GM18499 (cell line): ENCODE measurements at regions not wholly inside any gene's neighbourhood (a gene's known extent, or its start where the extent isn't known, plus 50 kb on each side); places are given as distances from the start of the nearest gene placed in this dataset.

Experiments
- ATAC-seq: cut with Tn5 transposase; IDR thresholded peaks from one replicate; pipeline ENCODE4 v1.9.1; 2021; ENCODE audit warnings: moderate number of reproducible peaks; ENCODE audit not compliant: insufficient read depth, unreplicated experiment

DNA sequence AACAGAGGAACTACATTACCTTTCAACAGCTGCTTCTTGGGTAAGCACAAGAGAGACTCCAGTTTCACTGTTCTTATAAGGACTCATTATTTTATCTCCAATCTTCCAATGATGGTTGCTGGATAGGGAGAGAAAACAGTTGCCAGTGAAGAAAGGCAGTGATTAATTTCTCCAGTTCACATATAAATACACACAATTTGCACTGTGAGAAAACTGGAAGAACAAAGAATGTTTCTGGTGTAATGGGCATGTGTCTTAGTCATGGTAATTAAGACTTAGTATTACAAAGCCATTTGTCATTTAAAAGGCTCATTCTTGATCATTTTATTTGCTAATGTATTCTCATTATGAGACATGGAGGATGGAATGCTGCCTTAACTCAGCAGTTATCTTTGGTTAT is 78.0 kb upstream of the FAR2 start:
- ATAC-seq = no peak

DNA sequence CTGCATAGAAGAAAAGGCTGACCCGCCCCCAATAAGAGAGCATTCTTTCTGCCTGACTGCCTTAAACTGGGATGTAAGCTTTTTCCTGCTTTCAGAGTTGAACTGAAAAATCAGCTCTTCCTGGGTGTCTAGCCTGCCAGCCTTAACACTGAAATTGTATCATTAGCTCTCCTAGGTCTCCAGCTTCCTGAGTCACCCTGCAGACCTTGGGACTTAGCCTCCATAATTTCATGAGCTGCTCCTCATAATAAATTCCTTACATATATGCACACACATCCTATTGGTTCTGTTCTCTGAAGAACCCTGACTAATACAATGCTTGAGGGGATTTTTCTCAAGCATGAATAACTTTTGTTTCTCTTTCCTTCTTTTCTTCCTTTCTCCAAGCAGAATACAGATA is 76.4 kb upstream of the FAR2 start:
- no peak for ATAC-seq

DNA sequence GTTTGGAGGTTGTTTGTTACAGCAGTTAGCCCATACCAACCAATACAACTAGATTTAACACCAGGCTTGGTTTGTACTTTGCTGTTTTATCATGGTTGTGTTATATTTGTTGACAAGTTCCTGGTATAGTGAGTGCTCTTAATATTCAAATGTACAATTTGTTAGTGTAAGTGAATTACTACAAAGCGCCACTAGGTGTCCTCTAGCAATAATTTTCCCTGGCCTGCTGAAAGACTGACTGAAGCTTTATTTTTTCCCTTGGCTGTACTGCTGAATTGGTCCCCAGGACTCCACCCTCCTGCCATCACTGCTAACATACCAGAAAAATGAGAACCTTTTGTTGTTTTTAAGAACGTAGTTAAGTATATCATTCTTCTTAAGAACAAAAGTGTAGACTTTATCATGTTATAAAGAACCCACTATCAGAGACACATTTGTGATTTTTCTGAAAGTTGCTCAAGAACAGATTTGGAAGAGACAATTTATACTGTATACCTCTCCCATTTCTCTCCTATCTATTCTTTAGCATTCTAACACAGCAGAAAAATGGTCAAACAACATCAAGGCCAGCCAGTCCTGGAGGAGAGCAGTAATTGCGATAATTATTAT is 75.3 kb upstream of the FAR2 start:
- ATAC-seq = peak; percentile 69

DNA sequence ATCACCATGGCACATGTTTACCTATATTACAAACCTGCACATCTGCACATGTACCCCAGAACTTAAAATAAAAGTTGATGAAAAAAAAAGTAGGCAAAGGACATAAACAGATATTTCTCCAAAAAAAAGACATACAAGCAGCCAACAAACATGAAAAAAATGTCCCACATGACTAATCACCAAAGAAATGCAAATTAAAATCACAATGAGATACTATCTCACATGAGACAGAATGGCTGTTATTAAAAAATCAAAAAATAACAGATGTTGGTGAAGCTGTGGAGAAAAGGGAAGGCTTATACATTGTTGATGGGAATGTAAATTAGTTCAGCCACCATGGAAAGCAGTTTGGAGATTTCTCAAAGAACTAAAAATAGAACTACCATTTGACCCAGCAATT is 68.0 kb upstream of the FAR2 start:
- no peak for ATAC-seq

DNA sequence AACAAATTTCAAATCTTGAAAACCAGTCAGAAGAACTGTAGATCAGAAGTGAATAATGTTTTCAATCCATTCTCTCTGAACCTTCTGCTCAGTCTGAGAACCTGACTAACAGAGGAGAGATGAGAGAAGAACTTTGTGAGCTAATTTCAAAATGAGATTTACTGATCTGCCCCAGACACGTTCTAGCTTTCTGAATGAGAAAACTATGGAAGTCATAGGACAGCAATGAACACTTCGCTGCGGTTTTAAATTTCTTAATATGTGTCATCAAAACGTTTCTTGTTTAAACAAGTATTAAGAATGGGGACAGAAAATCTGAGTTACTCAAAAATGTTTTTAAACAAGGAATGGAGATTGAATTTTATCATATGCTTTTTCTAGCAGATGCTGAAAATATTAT is 66.6 kb upstream of the FAR2 start:
- no peak for ATAC-seq

DNA sequence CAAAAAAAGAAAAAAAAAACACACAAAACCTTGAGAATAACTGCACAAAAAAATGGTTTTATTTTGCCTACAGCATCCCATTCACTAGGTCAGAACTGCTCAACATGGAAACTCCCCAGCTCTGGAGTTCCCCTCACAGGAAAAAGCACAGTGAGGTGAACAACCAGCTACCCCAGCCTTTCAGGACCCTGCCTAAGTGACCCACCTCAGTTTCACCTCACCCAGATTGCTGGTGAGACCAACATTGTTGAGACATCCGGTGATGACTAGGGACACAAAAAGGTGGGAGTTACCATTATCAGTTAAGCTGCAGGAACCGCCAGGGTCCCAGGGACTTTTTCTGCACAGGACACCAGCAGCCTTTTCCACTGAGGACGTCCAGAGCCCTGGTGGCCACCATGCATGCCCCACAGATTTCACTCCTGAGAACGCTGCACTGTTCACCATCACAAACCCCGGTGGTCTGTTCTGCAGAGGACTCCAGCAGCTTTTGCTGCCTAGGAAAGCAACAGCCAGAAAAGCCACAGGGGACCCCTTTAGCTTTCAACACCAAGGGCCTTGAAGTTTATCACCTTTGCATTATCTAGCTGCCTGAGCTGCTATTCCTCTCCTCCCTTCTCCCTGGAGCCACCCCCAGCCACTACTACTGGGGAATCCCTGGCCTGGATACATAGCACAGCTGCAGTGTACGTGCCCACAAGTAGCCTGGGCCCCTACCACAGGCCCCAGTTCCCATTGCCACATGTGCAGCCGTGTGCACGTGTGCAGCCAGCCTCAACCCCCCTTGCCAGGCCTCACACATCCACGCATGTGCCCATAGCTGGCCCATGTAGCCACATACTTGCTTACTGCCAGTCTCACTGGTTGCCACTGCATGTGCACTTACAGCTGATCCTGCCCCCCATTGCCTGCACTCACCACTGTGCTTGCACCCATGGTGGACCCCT is 62.5 kb upstream of the FAR2 start:
- no peak for ATAC-seq

DNA sequence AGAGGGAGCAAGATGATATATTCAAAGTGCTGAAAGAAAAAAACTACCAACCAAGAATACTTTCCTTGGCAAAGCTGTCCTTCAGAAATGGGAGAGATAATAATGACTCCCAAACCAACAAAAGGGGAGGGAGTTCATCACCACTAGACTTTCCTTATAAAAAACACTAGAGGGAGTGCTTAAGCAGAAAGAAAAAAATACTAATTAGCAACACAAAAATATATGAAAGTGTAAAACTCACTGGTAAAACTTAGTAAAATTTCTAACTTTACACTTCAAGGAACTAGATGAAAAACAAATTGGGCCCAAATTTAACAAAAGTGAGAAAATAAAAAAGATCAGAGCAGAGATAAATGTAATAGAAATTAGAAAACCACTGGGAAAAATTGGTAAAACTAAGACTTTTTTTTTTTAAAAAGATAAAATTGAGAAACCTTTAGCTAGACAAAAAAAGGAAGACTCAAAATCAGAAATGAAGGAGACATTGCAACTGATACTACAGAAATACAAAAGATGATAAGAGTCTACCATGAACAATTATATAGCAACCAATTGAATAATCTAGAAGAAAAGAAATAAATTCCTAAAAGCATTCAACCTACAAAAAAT is 60.4 kb upstream of the FAR2 start:
- ATAC-seq = no peak
